ENCODE measurements at regions not wholly inside any gene's neighbourhood (a gene's known extent, or its start where the extent isn't known, plus 50 kb on each side); places are given as distances from the start of the nearest gene placed in this dataset.
"Not testable (repeated sequence)": the region's sequence is repeated elsewhere in the genome, so short reads cannot be mapped to it uniquely, and the experiment has no call there.

- DNase-seq (ENCODE audit: low spot score), result no peak
Observed at GRCh38 chr22:48639896-48640748, 1187.6 kb downstream of the BRD1 start.

- DNase-seq (ENCODE audit: low spot score), result no peak
Observed at GRCh38 chr22:48639021-48639795, 1188.5 kb downstream of the BRD1 start.

- DNase-seq (ENCODE audit: low spot score), result no peak
Observed at GRCh38 chr22:48637231-48637630, 1190.4 kb downstream of the BRD1 start.

GRCh38 chr22:48636746-48637145, 1190.9 kb downstream of the BRD1 start:
- DNase-seq (ENCODE audit: low spot score), result no peak

DNA sequence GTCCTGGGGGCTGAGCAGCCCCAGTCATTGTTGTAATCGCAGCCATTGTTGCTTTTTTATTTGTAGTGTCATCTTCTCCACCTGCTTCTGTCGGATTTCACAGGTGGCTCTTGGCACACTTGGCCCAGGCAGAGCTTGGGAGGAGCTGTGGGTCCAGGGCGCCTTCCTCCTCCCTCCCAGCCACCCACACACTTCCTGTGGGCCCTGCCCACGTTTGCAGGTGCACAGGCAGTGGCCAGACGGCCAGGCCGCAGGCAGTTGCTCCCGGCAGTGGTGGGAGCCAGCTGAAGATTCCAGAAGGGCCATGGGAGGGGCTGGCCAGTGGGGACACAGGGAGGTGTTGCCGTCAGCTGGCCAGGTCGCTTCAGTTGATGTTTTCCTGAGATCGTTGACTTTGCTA, 1191.9 kb downstream of the BRD1 start:
- no peak for DNase-seq (ENCODE audit: low spot score)

DNA sequence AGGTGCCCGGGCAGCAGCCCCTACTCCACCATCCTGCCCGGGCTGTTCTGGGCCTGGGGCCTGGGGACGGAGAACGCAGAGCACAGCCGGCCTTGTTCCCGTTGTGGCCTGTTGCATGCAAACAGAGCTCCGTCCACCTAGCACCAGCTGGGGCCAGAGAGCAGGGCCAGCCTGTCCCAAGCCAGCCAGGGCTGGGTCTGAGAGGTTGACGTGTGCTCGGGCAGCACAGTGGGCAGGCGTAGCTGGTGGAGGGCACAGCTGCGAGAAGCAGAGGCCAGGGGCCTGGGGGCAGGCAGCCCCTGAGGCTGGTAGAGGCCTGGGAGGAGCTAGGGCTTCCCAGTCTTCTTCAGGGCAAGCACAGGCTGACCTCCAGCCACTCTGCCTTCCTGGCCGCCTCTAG, 1192.6 kb downstream of the BRD1 start:
- no peak for DNase-seq (ENCODE audit: low spot score)

DNA sequence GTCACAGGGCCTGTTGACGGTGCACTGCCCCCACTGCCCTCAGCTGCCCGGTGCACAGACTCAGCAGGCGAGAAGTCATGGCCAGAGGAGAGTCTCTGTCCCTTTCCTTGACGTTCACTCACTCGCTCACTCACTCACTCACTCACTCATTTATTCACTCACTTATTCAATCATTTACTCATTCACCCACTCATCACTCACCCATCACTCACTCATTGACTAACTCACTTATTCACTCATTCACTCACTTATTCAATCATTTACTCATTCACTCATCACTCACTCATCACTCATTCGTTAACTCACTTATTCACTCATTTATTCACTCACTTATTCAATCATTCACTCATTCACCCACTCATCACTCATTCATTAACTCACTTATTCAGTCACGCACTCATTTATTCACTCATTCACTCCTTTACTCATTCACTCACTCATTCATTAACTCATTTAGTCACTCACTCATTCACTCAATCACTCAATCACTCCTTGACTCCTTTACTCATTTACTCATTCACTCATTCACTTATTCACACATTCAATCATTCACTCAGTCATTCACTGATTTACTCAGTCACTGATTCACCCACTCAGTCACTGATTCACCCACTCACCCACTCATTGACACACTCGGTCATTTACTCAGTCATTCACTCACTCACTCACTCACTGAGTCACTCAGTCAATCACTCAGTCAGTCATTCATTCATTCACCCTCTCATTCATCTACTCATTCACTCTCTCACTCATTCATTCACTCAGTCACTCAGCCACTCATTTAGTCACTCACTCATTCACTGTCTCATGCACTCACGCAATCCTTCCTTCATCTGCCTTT, 1193.5 kb downstream of the BRD1 start:
- no peak for DNase-seq (ENCODE audit: low spot score)

- DNase-seq (ENCODE audit: low spot score), result no peak
Observed at GRCh38 chr22:48632646-48633246, 1194.9 kb downstream of the BRD1 start.

DNA sequence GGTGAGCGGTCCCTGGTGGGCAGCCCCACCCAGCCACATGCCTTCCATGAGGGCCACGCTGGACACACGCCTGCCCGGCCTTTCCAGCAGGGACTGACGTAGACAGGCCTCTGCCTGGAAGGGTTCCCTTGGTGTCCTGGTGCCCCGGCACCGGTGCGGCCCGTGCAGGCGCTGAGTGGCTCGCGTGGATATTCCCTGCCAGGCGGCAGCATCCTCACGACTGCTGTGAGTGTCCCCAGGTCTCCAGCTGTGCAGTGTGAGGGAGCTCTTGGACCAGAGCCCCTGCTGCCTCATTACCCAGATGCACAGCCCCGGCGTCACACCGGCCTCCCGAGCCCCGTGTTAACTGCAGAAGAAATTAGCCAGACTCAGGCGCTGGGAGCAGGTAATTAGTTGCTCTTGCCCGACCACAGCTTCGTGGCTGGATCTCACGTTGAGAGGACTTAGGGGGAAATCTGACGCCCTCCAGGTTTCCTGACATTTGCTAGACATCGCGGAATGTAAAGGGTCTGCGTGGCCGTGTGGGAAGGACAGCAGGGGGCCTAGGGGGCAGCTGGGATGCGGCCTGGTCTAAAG, 1196.3 kb downstream of the BRD1 start:
- no peak for DNase-seq (ENCODE audit: low spot score)

- no peak for DNase-seq (ENCODE audit: low spot score)
Observed at GRCh38 chr22:48630848-48631247, 1196.8 kb downstream of the BRD1 start.

GRCh38 chr22:48630433-48630754, 1197.3 kb downstream of the BRD1 start:
- DNase-seq (ENCODE audit: low spot score), result no peak

DNA sequence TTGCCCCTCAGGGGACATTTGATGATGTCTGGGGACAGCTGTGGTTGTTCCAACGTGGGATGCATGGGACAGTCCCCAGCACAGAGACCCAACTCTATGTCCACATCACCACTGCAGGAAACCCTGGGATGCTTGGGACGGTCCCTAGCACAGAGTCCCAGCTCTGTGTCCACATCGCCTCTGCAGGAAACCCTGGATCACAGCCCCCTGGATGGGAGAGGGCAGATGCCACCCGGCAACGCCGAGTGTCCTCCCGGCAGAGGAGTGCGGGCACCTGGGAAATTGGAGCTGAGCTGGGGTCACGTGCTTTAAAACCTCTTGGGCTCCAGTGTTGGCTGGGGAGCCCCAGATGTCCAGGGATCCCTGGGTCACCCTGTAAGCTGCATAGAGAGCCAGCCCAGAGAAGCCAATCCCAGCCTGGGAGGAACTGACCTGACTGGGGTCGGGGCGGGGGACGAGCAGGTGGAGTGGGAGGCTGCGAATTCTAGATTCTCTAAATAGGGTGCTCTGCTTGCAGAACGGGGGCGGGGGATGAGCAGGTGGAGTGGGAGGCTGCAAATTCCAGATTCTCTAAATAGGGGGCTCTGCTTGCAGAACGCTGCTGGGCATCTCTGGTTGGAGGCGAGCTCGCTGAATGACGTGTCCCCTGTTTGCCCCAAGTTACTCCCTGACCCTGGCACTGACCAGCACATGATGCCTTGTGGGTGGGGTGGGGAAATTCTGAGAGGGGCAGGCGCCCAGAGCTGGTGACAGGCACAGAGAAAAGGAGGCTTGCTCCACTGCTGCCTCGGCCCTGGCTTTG, 1197.8 kb downstream of the BRD1 start:
- no peak for DNase-seq (ENCODE audit: low spot score)

- DNase-seq (ENCODE audit: low spot score), result no peak
Observed at GRCh38 chr22:48628891-48629543, 1198.7 kb downstream of the BRD1 start.

DNA sequence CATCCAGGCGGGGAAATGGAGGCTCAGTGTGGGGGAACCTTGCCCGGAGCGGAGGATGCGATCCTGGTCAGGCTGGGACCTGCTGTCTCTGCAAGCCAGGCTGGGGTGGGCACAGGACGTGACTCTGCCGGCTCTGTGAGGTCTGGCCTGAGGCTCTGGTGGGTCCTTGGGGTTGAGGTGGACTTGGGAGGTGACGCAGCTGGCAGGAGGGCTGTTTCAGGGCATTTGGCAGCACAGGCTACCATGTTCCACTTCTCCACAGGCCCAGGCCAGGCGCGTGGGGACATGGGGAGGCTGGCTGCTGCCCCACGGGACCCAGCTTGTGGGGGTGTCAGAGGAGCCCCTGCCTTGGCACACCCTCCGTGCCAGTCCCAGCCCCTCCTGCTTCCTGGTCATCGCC, 1199.7 kb downstream of the BRD1 start:
- DNase-seq (ENCODE audit: low spot score), result no peak

- no peak for DNase-seq (ENCODE audit: low spot score)
Observed at GRCh38 chr22:48627203-48627602, 1200.5 kb downstream of the BRD1 start.

DNA sequence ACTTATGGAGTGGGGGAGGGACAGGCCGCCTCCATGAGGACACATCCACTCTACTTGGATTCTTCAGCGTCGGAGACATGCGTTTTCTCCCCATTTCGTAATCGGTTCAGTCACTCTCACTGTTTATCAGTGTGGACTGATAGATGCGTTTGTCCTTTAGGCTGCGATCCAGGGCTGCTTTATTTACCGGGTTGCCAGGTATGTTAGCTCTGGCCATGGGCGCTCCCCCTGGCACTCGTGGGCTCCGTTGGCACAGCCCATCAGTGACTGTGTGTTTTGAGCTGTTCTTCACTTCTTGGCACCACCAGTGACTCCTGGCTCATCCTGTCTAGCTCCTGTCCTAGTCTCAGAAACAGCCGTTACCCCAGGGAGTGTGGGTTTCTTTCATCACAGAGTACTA, 1203.3 kb downstream of the BRD1 start:
- no peak for DNase-seq (ENCODE audit: low spot score)

DNA sequence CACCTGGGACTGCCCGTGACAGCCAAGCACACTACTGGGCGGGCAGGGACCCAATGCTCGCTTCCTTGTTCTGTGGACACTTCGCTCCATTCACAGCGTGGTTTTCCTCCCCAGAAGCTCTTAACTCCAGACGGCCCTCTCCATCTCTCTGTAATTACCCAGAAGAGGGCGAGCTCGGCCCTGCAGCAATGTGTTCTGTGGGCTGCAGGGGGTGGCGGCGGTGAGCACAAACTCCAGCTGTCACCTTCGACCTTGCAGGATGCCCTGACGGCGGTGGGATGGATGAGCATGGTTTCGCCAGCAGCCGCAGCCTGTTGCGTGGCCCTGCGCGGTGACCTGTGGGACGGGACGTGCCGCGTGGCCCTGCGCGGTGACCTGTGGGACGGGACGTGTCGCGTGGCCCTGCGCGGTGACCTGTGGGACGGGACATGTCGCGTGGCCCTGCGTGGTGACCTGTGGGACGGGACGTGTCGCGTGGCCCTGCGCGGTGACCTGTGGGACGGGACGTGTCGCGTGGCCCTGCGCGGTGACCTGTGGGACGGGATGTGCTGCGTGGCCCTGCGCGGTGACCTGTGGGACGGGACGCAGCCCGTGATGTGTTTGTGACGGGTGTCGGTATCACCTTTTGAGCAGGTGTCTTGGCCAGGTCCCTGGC, 1204.7 kb downstream of the BRD1 start:
- DNase-seq (ENCODE audit: low spot score), result no peak

DNA sequence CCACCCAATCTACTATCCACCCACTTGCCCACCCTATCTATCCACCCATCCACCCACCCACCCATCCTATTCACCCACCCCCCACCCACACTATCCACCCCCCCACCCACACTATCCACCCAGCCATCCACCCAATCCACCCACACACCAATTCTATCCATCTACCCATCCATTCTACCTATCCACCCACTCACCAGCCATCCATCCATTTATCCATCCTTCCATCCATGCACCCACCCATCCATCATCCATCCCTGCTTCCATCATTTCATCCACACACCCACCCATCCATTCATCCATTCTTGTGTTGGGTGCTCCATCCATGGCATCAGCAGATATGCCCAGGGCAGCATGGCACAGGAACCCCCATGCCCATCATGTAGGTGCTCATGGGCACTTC, 1206.6 kb downstream of the BRD1 start:
- no peak for DNase-seq (ENCODE audit: low spot score)

- DNase-seq (ENCODE audit: low spot score), result not testable (repeated sequence)
Observed at GRCh38 chr22:48620460-48620859, 1207.2 kb downstream of the BRD1 start.

GRCh38 chr22:48619721-48620120, 1208.0 kb downstream of the BRD1 start:
- DNase-seq (ENCODE audit: low spot score), result no peak

Measured in AG08396 (cell line).